ENCODE measurements at regions not wholly inside any gene's neighbourhood (a gene's known extent, or its start where the extent isn't known, plus 50 kb on each side); places are given as distances from the start of the nearest gene placed in this dataset.
"Not testable (repeated sequence)": the region's sequence is repeated elsewhere in the genome, so short reads cannot be mapped to it uniquely, and the experiment has no call there.

DNA sequence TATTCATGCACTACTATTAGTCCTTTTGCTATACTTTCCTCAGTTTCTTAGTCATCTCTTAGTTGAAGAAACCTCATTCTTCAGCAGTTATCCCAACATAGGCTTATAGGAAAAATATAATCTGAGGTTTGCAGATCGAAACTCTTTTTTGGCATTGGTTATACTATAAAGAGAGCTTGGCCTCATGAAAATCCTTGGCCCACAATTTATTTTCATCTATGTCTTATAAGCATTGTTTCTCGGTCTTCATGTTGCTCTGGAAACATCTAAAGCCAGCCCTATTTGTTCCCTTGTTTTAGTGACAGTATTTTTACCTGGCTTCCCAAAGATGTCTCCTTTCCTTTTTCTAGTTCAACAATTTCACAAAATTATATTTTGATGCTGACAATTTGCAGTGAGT is 345.1 kb upstream of the PRKCQ start:
- peak overlapping the region; percentile 87 for H3K4me2 ChIP-seq
- H3K27ac ChIP-seq = peak overlapping the region; percentile 98
- H3K4me1 ChIP-seq = peaks cover 67% of the 10 kb centered on the region
- H3K9me3 ChIP-seq = no peaks in the 10 kb centered on the region
- H3K27me3 ChIP-seq = no peaks in the 10 kb centered on the region
- H3K9ac ChIP-seq = peak overlapping the region; percentile 86; the same call in 1 of the 2 replicates
- TF ChIP-seq Cebpa-rat (IDR thresholded peaks at IDR 0.05) = no peak
- H3K36me3 ChIP-seq = no peaks in the 10 kb centered on the region
- no peak overlapping the region for H3K4me3 ChIP-seq
- no peaks in the 10 kb centered on the region for H4K20me1 ChIP-seq

- no peaks in the 10 kb centered on the region for H3K36me3 ChIP-seq
- no peaks in the 10 kb centered on the region for H4K20me1 ChIP-seq
- H3K9me3 ChIP-seq = no peaks in the 10 kb centered on the region
- H3K9ac ChIP-seq = no peak overlapping the region
- no peak for TF ChIP-seq Cebpa-rat (IDR thresholded peaks at IDR 0.05)
- peaks cover 63% of the 10 kb centered on the region for H3K4me1 ChIP-seq
- no peak overlapping the region for H3K4me3 ChIP-seq
- no peak overlapping the region; the same call in 1 of the 2 replicates for H3K4me2 ChIP-seq
- H3K27me3 ChIP-seq = no peaks in the 10 kb centered on the region
- H3K27ac ChIP-seq = peak overlapping the region; percentile 98
Measured at GRCh38 chr10:6924166-6924565, 344.1 kb upstream of the PRKCQ start.

DNA sequence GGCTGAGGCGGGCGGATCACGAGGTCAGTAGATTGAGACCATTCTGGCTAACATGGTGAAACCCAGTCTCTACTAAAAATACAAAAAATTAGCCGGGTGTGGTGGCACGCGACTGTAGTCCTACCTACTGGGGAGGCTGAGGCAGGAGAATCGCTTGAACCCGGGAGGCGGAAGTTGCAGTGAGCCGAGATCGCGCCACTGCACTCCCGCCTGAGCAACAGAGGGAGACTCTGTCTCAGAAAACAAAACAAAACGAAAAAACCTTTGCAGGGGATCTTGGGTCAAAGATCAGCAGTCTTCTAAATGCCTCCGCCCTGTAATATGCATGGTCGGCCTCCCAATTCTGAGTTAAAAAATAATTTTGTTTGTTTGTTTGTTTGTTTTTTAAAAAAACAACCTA is 340.9 kb upstream of the PRKCQ start:
- not testable (repeated sequence) for H4K20me1 ChIP-seq, H3K9me3 ChIP-seq, H3K36me3 ChIP-seq, H3K4me3 ChIP-seq, H3K4me2 ChIP-seq, H3K27me3 ChIP-seq, H3K9ac ChIP-seq, H3K27ac ChIP-seq
- H3K4me1 ChIP-seq = peaks cover 48% of the 10 kb centered on the region

DNA sequence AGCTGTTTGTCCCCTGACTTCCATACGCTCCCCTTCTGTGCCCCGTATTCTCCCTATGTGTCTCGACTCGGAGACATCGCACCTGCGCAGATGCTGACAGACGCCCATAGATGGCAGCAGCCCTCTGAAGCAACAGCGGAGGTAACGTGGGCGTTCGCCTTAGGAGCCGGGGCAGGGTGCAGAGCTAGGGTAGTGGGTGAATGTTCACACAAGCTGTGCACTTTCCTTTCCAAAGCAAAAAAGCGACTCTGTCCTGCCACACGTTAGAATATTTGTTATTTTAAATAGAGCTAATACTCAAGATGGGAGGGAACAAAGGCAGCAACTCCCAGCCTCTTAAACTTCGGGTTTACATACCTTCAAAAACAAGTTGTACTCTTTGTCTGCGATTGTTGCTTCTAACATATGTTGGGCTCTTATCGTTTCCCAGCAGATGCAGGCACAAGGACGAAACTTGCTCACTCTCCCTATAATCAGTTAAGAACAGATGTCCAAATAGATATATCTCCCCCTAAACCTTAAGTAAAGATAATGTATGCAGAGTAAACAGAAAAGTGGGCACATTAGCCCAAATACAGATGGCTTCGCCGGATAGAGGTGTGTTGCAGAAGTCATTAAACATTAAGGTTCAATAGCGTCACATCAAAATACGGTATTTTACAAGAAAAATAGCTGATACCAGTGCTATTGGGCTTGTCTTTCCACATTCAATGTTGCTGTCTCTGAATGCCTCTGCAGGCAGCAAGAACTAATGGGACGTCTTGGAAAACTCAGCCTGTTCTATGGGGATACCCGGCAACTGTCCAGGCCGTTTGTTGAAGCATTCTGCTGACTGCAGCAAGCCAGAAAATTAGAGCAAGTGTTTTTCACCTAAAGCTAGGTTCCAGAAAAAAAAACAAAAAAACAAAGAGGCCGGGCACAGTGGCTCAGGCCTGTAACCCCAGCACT is 340.3 kb upstream of the PRKCQ start:
- Histone ChIP-seq H3K27me3 (no peaks in the 10 kb centered on the region), H3K36me3 (no peaks in the 10 kb centered on the region), H3K9ac (no peak overlapping the region; the same call in 1 of the 2 replicates), H3K4me2 (peak overlapping the region; percentile 72), H4K20me1 (no peaks in the 10 kb centered on the region), H3K27ac (peak overlapping the region; percentile 52), H3K4me3 (no peak overlapping the region), H3K4me1 (peaks cover 41% of the 10 kb centered on the region), H3K9me3 (no peaks in the 10 kb centered on the region)
- TF ChIP-seq Cebpa-rat (IDR thresholded peaks at IDR 0.05) = no peak

DNA sequence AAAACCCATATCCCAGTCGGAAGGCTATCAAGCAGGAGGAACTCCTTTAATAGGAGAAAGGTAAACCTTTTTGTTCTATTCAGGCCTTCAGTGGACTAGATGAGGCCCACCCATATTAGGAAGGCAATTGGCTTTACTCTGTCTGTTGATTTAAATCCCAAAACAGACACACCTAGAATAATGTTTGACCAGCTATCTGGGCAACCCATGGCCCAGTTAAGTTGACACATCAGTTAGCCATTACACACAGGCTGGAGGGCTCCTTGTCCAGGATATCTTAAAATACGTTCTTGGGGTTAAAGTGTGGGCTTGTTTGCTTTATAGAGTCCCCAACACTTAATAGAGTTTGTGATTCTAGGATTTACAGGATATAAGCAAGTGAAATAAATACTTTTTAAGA is 339.0 kb upstream of the PRKCQ start:
- no peak overlapping the region for H3K4me3 ChIP-seq
- no peaks in the 10 kb centered on the region for H3K9me3 ChIP-seq
- TF ChIP-seq Cebpa-rat (IDR thresholded peaks at IDR 0.05) = no peak
- H3K4me2 ChIP-seq = no peak overlapping the region
- H4K20me1 ChIP-seq = no peaks in the 10 kb centered on the region
- no peaks in the 10 kb centered on the region for H3K36me3 ChIP-seq
- no peak overlapping the region for H3K9ac ChIP-seq
- H3K27ac ChIP-seq = no peak overlapping the region
- H3K27me3 ChIP-seq = no peaks in the 10 kb centered on the region
- peaks cover 29% of the 10 kb centered on the region for H3K4me1 ChIP-seq

- no peak overlapping the region for H3K9ac ChIP-seq
- no peak for TF ChIP-seq Cebpa-rat (IDR thresholded peaks at IDR 0.05)
- peaks cover 27% of the 10 kb centered on the region for H3K4me1 ChIP-seq
- no peaks in the 10 kb centered on the region for H4K20me1 ChIP-seq
- no peaks in the 10 kb centered on the region for H3K27me3 ChIP-seq
- H3K9me3 ChIP-seq = no peaks in the 10 kb centered on the region
- H3K27ac ChIP-seq = no peak overlapping the region
- no peak overlapping the region for H3K4me3 ChIP-seq
- no peak overlapping the region for H3K4me2 ChIP-seq
- H3K36me3 ChIP-seq = no peaks in the 10 kb centered on the region
Measured at GRCh38 chr10:6918305-6918704, 338.2 kb upstream of the PRKCQ start.

- H3K4me3 ChIP-seq = no peak overlapping the region
- no peaks in the 10 kb centered on the region for H3K27me3 ChIP-seq
- no peaks in the 10 kb centered on the region for H4K20me1 ChIP-seq
- H3K27ac ChIP-seq = no peak overlapping the region
- H3K9ac ChIP-seq = no peak overlapping the region
- no peak for TF ChIP-seq Cebpa-rat (IDR thresholded peaks at IDR 0.05)
- no peaks in the 10 kb centered on the region for H3K9me3 ChIP-seq
- H3K4me2 ChIP-seq = no peak overlapping the region
- no peaks in the 10 kb centered on the region for H3K36me3 ChIP-seq
- peaks cover 39% of the 10 kb centered on the region for H3K4me1 ChIP-seq
Measured at GRCh38 chr10:6917125-6917524, 337.0 kb upstream of the PRKCQ start.

GRCh38 chr10:6916601-6917000 is 336.5 kb upstream of the PRKCQ start:
- Histone ChIP-seq H3K4me3 (no peak overlapping the region), H3K9me3 (no peaks in the 10 kb centered on the region), H3K27ac (no peak overlapping the region), H4K20me1 (no peaks in the 10 kb centered on the region), H3K4me2 (no peak overlapping the region), H3K36me3 (no peaks in the 10 kb centered on the region), H3K27me3 (no peaks in the 10 kb centered on the region), H3K9ac (no peak overlapping the region), H3K4me1 (peaks cover 44% of the 10 kb centered on the region)
- TF ChIP-seq Cebpa-rat (IDR thresholded peaks at IDR 0.05) = no peak

GRCh38 chr10:6915307-6915706 is 335.2 kb upstream of the PRKCQ start:
- no peak for TF ChIP-seq Cebpa-rat (IDR thresholded peaks at IDR 0.05)
- Histone ChIP-seq H3K4me2 (no peak overlapping the region), H3K9ac (no peak overlapping the region), H3K4me3 (no peak overlapping the region), H3K4me1 (peaks cover 36% of the 10 kb centered on the region), H3K27me3 (no peaks in the 10 kb centered on the region), H4K20me1 (no peaks in the 10 kb centered on the region), H3K36me3 (no peaks in the 10 kb centered on the region), H3K27ac (no peak overlapping the region), H3K9me3 (no peaks in the 10 kb centered on the region)

GRCh38 chr10:6912929-6913328 is 332.9 kb upstream of the PRKCQ start:
- H4K20me1 ChIP-seq = no peaks in the 10 kb centered on the region
- no peak overlapping the region for H3K27ac ChIP-seq
- no peaks in the 10 kb centered on the region for H3K36me3 ChIP-seq
- no peak overlapping the region for H3K4me3 ChIP-seq
- no peak overlapping the region for H3K9ac ChIP-seq
- H3K4me2 ChIP-seq = peak overlapping the region; percentile 28; the same call in 1 of the 2 replicates
- H3K9me3 ChIP-seq = peaks cover 20% of the 10 kb centered on the region
- H3K27me3 ChIP-seq = no peaks in the 10 kb centered on the region
- peaks cover 29% of the 10 kb centered on the region for H3K4me1 ChIP-seq
- TF ChIP-seq Cebpa-rat (IDR thresholded peaks at IDR 0.05) = no peak

All from BLaER1 (cell line).